ENCODE measurements at regions not wholly inside any gene's neighbourhood (a gene's known extent, or its start where the extent isn't known, plus 50 kb on each side); places are given as distances from the start of the nearest gene placed in this dataset.

- DNase-seq (ENCODE audit: low read depth, low spot score) (no peak), FAIRE-seq (no peak), ATAC-seq (no peak)
- ChIA-PET CTCF (interaction anchor here (0.6 to 1.9 kb wide), 4 partner anchors 14 to 108 kb away, joined by 3 to 4 read pairs (median 4); no protein-coding TSS in a partner anchor), POLR2A (no interaction called here), RAD21 (ENCODE audit: unreplicated experiment) (interaction anchor here (2.9 kb wide), 1 partner anchor 186 kb away, joined by 9 read pairs; no protein-coding TSS in a partner anchor), SMC1A (ENCODE audit: uncharacterized antibody, unreplicated experiment) (interaction anchor here (1.6 to 3.4 kb wide), 2 partner anchors 142 to 186 kb away, joined by 3 to 26 read pairs; no protein-coding TSS in a partner anchor)
- Histone ChIP-seq H3K4me2 (ENCODE audit: control insufficient read depth, insufficient read depth) (no peak overlapping the region), H3K27ac (ENCODE audit: control insufficient read depth, insufficient read depth) (no peak overlapping the region), H3K36me3 (ENCODE audit: control insufficient read depth in 2 of 2, insufficient read depth in 2 of 2, low read length in 1 of 2) (no peaks in the 10 kb centered on the region), H3K27me3 (replicated peaks in 1 of 2; ENCODE audit: control insufficient read depth in 2 of 2, insufficient read depth in 2 of 2, low read length in 1 of 2) (no peaks in the 10 kb centered on the region), H4K20me1 (ENCODE audit: control insufficient read depth, insufficient read depth) (no peaks in the 10 kb centered on the region), H3K9ac (ENCODE audit: control insufficient read depth, insufficient read depth, low read length) (no peak overlapping the region), H3K4me1 (ENCODE audit: control insufficient read depth, insufficient read depth, low read length) (no peaks in the 10 kb centered on the region), H3K4me3 (no peak overlapping the region), H3K79me2 (ENCODE audit: control insufficient read depth, insufficient read depth, low read length) (no peaks in the 10 kb centered on the region), H2AFZ (ENCODE audit: control insufficient read depth, low read depth, low read length) (no peak overlapping the region), H3K9me3 (replicated peaks; ENCODE audit: control insufficient read depth, insufficient read depth, low read length) (no peaks in the 10 kb centered on the region)
- WGBS (ENCODE audit: insufficient coverage, insufficient replicate concordance, low lambda C conversion rate, missing lambda C conversion rate), result 2% methylated on average over 3 of the region's 3 CpGs
- BruUV-seq (replicated peaks), result no TSS peak
- intact Hi-C loops (cut with micrococcal nuclease; ENCODE audit: unreplicated experiment) (no loop called here), in situ Hi-C loops (cut with MboI) (no loop called here)
- TF ChIP-seq KAT2A (conservative IDR thresholded peaks at IDR 0.05; ENCODE audit: control insufficient read depth, low read depth, low read length), result no peak
- no peak for TF ChIP-seq E2F8 (IDR thresholded peaks at IDR 0.05; ENCODE audit: low read depth, partially characterized antibody)
- TF ChIP-seq MTA3 (IDR thresholded peaks at IDR 0.05; ENCODE audit: borderline replicate concordance, low read length), result no peak
- TF ChIP-seq SREBF2 (IDR thresholded peaks at IDR 0.05; ENCODE audit: low read length), result no peak
- TF ChIP-seq WRNIP1 (IDR thresholded peaks at IDR 0.05; ENCODE audit: borderline replicate concordance, low read depth, low read length), result no peak
- no peak for TF ChIP-seq ZNF24 (IDR thresholded peaks at IDR 0.05)
- no peak for TF ChIP-seq HDGF (IDR thresholded peaks at IDR 0.05)
- no peak for TF ChIP-seq ZBTB33 (IDR thresholded peaks at IDR 0.05)
- TF ChIP-seq LARP7 (IDR thresholded peaks at IDR 0.05), result no peak
- no peak for TF ChIP-seq IRF4 (IDR thresholded peaks at IDR 0.05; ENCODE audit: low read depth, low read length)
- TF ChIP-seq FOS (IDR thresholded peaks at IDR 0.05; ENCODE audit: borderline replicate concordance, extremely low read depth, insufficient read length), result no peak
- no peak for TF ChIP-seq ZSCAN29 (IDR thresholded peaks at IDR 0.05)
- TF ChIP-seq MYC (IDR thresholded peaks at IDR 0.05; ENCODE audit: insufficient read depth, insufficient read length, insufficient replicate concordance, low read length, severe bottlenecking), result no peak
Observed at GRCh38 chr3:153783741-153784480, 337.3 kb upstream of the ARHGEF26 start.

Measured in GM12878 (cell line).